GM18858 (cell line): ENCODE measurements at regions not wholly inside any gene's neighbourhood (a gene's known extent, or its start where the extent isn't known, plus 50 kb on each side); places are given as distances from the start of the nearest gene placed in this dataset.
A peak's percentile ranks its signal among the peaks of the same experiment; 100 is the strongest.

ENCODE experiments used
- ATAC-seq: cut with Tn5 transposase; IDR thresholded peaks from one replicate; pipeline ENCODE4 v1.9.1; 2021; ENCODE audit not compliant: unreplicated experiment

- ATAC-seq, result no peak
Observed at GRCh38 chr6:96460052-96460700, 61.4 kb upstream of the UFL1 start.

GRCh38 chr6:96465321-96465903, 56.2 kb upstream of the UFL1 start:
- peak; percentile 34 for ATAC-seq

- ATAC-seq, result peak; percentile 79
Observed at GRCh38 chr6:96466147-96466863, 55.3 kb upstream of the UFL1 start.

GRCh38 chr6:96467814-96468213, 53.8 kb upstream of the UFL1 start:
- ATAC-seq, result no peak

GRCh38 chr6:96468281-96468680, 53.3 kb upstream of the UFL1 start:
- no peak for ATAC-seq

- ATAC-seq, result no peak
Observed at GRCh38 chr6:96468681-96469224, 52.9 kb upstream of the UFL1 start.

GRCh38 chr6:96469312-96469711, 52.3 kb upstream of the UFL1 start:
- no peak for ATAC-seq

- no peak for ATAC-seq
Observed at GRCh38 chr6:96470296-96470695, 51.3 kb upstream of the UFL1 start.
